ENCODE measurements at regions not wholly inside any gene's neighbourhood (a gene's known extent, or its start where the extent isn't known, plus 50 kb on each side); places are given as distances from the start of the nearest gene placed in this dataset.

GRCh38 chr6:146890644-146891434 is 292.1 kb downstream of the ADGB start:
- H3K27me3 Mint-ChIP-seq (ENCODE audit: low read depth, poor library complexity) = peaks cover 3% of the 10 kb centered on the region
- H3K27ac Mint-ChIP-seq = peak overlapping the region; percentile 20
- DNase-seq = no peak

DNA sequence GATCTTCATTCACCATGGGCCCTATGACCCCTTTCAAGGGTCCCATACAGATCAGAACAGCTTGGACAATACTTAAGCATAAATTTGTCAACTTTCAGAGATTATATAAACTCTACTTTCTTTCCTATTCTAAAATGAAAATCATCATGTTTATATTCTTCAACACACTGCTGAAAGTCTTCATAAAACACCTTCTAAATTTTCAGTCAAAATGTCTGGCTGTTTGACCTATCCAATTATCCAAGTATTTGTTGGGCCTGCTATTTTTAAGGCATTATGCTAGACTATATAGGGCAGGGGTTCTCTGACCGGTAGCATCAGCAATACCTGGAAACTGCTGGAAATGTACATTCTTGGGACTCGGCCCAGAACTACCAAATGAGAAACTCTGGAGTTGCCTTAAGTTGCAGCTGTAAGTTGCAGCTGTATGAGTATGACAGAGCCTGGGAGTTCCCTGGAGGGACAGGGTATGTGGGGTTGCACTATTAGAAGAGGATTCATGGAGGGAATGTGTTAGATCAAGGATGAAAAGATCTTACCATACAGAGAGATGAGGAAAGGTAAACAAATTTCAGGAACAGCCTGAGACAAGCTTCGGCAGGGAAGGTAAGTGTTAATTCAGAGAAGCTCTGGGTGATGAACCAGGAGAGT is 293.0 kb downstream of the ADGB start:
- H3K27me3 Mint-ChIP-seq (ENCODE audit: low read depth, poor library complexity) = peaks cover 3% of the 10 kb centered on the region
- H3K4me1 Mint-ChIP-seq = peaks cover 8% of the 10 kb centered on the region

More at GRCh38 chr6:146890644-146891434, 292.1 kb downstream of the ADGB start:
- no peaks in the 10 kb centered on the region for H3K9me3 Mint-ChIP-seq
- peaks cover 14% of the 10 kb centered on the region for H3K4me1 Mint-ChIP-seq
- no peak overlapping the region for H3K4me3 Mint-ChIP-seq
- TF ChIP-seq, protein P1, sequence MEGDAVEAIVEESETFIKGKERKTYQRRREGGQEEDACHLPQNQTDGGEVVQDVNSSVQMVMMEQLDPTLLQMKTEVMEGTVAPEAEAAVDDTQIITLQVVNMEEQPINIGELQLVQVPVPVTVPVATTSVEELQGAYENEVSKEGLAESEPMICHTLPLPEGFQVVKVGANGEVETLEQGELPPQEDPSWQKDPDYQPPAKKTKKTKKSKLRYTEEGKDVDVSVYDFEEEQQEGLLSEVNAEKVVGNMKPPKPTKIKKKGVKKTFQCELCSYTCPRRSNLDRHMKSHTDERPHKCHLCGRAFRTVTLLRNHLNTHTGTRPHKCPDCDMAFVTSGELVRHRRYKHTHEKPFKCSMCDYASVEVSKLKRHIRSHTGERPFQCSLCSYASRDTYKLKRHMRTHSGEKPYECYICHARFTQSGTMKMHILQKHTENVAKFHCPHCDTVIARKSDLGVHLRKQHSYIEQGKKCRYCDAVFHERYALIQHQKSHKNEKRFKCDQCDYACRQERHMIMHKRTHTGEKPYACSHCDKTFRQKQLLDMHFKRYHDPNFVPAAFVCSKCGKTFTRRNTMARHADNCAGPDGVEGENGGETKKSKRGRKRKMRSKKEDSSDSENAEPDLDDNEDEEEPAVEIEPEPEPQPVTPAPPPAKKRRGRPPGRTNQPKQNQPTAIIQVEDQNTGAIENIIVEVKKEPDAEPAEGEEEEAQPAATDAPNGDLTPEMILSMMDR (IDR thresholded peaks at IDR 0.05) = no peak
- no peaks in the 10 kb centered on the region for H3K36me3 Mint-ChIP-seq (ENCODE audit: low read depth)

GRCh38 chr6:146892283-146892612 is 293.5 kb downstream of the ADGB start:
- H3K36me3 Mint-ChIP-seq (ENCODE audit: low read depth) = no peaks in the 10 kb centered on the region

More for the DNA sequence above, 293.0 kb downstream of the ADGB start:
- Mint-ChIP-seq H3K4me3 (no peak overlapping the region), H3K9me3 (no peaks in the 10 kb centered on the region), H3K27ac (no peak overlapping the region), H3K36me3 (ENCODE audit: low read depth) (no peaks in the 10 kb centered on the region)
- DNase-seq = no peak
- TF ChIP-seq, protein P1 (IDR thresholded peaks at IDR 0.05) = no peak

DNA sequence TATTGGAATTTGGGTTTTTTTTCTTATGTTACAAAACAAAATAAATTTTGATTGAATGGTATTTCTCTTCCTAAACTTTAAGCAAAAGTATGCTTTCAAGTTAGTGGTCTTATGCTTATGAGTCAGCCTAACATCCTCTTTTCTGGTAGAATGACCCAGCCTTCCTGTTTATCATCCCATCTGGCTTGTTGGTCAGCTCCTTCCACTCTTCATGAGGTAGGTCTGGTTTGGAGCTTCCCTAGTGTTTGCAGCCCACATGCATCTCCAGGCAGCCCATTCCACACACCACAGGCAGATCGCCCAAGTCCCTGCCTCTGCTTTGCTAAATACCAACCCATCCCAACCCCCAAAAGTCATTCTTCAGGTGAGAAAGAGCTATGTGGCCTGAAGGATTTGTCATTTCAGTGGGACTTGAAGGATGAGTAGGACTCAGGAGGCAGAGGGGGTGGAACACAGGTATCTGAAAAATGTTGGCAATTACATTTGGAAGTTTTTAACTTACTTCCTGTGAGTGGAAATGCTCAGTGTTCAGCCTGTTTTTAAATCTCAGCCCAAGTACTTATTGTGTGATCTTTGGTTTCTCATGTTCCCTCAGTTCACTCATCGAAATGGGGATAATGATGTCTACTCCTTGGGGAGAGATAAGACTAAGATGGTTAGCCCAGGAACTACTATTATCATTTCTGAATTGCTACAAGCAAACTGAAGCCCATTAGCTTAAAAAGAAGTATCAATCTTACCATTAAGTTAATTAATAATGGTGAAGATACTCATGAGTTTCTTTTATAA is 294.0 kb downstream of the ADGB start:
- Mint-ChIP-seq H3K36me3 (ENCODE audit: low read depth) (no peaks in the 10 kb centered on the region), H3K27ac (no peak overlapping the region), H3K4me3 (no peak overlapping the region), H3K9me3 (no peaks in the 10 kb centered on the region), H3K4me1 (peaks cover 5% of the 10 kb centered on the region), H3K27me3 (ENCODE audit: low read depth, poor library complexity) (peaks cover 3% of the 10 kb centered on the region)
- no peak for DNase-seq
- TF ChIP-seq, protein P1 (IDR thresholded peaks at IDR 0.05) = no peak

More at GRCh38 chr6:146892283-146892612, 293.5 kb downstream of the ADGB start:
- H3K27ac Mint-ChIP-seq = no peak overlapping the region
- DNase-seq = no peak
- peaks cover 8% of the 10 kb centered on the region for H3K4me1 Mint-ChIP-seq
- no peak overlapping the region for H3K4me3 Mint-ChIP-seq
- TF ChIP-seq, protein P1 (IDR thresholded peaks at IDR 0.05) = no peak
- no peaks in the 10 kb centered on the region for H3K9me3 Mint-ChIP-seq
- peaks cover 3% of the 10 kb centered on the region for H3K27me3 Mint-ChIP-seq (ENCODE audit: low read depth, poor library complexity)

DNA sequence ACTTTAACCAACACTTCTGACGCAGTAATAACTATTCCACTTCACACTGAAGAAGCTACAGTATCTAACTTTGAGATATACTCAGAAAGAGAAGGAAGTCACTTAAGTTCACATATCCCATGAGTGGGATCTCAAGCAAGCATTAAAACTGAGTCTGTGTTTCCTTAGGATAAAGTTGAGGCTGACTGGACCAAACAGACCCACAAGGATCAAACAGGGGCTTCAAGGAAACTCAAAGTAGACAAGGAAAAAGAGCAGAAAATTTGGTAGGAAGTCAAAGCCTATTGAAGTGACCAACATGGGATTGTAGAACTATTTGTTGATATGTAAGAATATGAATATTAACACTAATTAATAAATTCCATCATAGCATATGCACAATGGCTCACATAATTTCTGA is 294.9 kb downstream of the ADGB start:
- Mint-ChIP-seq H3K27ac (no peak overlapping the region), H3K9me3 (no peaks in the 10 kb centered on the region), H3K27me3 (ENCODE audit: low read depth, poor library complexity) (peaks cover 6% of the 10 kb centered on the region), H3K4me3 (no peak overlapping the region), H3K36me3 (ENCODE audit: low read depth) (no peaks in the 10 kb centered on the region), H3K4me1 (no peaks in the 10 kb centered on the region)
- TF ChIP-seq, protein P1 (IDR thresholded peaks at IDR 0.05) = no peak
- DNase-seq = no peak

Measured in nephron progenitor cell (in vitro differentiated cells).